ENCODE measurements at regions not wholly inside any gene's neighbourhood (a gene's known extent, or its start where the extent isn't known, plus 50 kb on each side); places are given as distances from the start of the nearest gene placed in this dataset.

DNA sequence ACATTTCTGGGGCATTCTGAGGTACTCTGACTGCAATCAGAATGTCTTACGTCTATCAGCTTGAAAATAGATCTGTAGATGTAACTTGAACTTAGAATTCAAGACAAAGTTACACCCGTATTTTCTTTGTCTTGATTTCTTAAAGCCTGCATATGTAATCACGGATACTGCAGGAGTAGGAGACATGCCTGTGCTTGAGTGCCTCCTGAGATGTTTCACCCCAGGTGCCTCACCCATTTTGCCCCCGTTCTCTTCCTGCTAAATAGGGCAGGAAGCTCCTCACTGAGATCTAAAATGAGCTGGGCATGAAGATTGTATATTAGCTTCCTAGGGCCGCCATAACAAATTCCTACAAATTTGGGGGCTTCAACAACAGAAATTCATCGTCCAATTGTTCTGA is 131.9 kb downstream of the RDH14 start:
- Histone ChIP-seq H3K27me3 (ENCODE audit: insufficient read depth) (no peaks in the 10 kb centered on the region), H3K36me3 (ENCODE audit: insufficient read depth) (no peaks in the 10 kb centered on the region), H3K4me3 (no peak overlapping the region), H4K20me1 (replicated peaks; ENCODE audit: insufficient read depth) (no peaks in the 10 kb centered on the region), H3K9me2 (ENCODE audit: insufficient read depth) (peaks cover 15% of the 10 kb centered on the region; the same call in 1 of the 2 replicates), H2AFZ (no peak overlapping the region), H3K4me1 (ENCODE audit: insufficient read depth) (no peaks in the 10 kb centered on the region), H3F3A (replicated peaks; ENCODE audit: low read depth) (no peaks in the 10 kb centered on the region), H3K4me2 (no peak overlapping the region), H3K79me2 (replicated peaks; ENCODE audit: insufficient read depth) (no peaks in the 10 kb centered on the region), H3K27ac (ENCODE audit: low read depth) (no peak overlapping the region)
- Mint-ChIP-seq H3K4me3 (no peak overlapping the region), H3K9me3 (no peaks in the 10 kb centered on the region), H3K4me1 (peaks cover 4% of the 10 kb centered on the region; the same call in 1 of the 3 replicates), H3K27ac (no peak overlapping the region), H3K27me3 (ENCODE audit: insufficient read depth, low read depth, poor library complexity) (no peaks in the 10 kb centered on the region), H3K36me3 (ENCODE audit: low read depth) (no peaks in the 10 kb centered on the region)
- ATAC-seq (no peak), DNase-seq (ENCODE audit: low spot score) (no peak)
- TF ChIP-seq, protein P1, sequence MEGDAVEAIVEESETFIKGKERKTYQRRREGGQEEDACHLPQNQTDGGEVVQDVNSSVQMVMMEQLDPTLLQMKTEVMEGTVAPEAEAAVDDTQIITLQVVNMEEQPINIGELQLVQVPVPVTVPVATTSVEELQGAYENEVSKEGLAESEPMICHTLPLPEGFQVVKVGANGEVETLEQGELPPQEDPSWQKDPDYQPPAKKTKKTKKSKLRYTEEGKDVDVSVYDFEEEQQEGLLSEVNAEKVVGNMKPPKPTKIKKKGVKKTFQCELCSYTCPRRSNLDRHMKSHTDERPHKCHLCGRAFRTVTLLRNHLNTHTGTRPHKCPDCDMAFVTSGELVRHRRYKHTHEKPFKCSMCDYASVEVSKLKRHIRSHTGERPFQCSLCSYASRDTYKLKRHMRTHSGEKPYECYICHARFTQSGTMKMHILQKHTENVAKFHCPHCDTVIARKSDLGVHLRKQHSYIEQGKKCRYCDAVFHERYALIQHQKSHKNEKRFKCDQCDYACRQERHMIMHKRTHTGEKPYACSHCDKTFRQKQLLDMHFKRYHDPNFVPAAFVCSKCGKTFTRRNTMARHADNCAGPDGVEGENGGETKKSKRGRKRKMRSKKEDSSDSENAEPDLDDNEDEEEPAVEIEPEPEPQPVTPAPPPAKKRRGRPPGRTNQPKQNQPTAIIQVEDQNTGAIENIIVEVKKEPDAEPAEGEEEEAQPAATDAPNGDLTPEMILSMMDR (conservative IDR thresholded peaks at IDR 0.05; ENCODE audit: low read depth in 2 of 2) = no peak
- no peak for TF ChIP-seq JUNB (IDR thresholded peaks at IDR 0.05; ENCODE audit: unreplicated experiment)
- no peak for TF ChIP-seq ZNF462 (CRISPR knock-in tag; IDR thresholded peaks at IDR 0.05)
- TF ChIP-seq STAT1 (IDR thresholded peaks at IDR 0.05; ENCODE audit: unreplicated experiment) = no peak
- no peak for TF ChIP-seq EZH2phosphoT487 (IDR thresholded peaks at IDR 0.05; ENCODE audit: unreplicated experiment)
- TF ChIP-seq, protein P2, sequence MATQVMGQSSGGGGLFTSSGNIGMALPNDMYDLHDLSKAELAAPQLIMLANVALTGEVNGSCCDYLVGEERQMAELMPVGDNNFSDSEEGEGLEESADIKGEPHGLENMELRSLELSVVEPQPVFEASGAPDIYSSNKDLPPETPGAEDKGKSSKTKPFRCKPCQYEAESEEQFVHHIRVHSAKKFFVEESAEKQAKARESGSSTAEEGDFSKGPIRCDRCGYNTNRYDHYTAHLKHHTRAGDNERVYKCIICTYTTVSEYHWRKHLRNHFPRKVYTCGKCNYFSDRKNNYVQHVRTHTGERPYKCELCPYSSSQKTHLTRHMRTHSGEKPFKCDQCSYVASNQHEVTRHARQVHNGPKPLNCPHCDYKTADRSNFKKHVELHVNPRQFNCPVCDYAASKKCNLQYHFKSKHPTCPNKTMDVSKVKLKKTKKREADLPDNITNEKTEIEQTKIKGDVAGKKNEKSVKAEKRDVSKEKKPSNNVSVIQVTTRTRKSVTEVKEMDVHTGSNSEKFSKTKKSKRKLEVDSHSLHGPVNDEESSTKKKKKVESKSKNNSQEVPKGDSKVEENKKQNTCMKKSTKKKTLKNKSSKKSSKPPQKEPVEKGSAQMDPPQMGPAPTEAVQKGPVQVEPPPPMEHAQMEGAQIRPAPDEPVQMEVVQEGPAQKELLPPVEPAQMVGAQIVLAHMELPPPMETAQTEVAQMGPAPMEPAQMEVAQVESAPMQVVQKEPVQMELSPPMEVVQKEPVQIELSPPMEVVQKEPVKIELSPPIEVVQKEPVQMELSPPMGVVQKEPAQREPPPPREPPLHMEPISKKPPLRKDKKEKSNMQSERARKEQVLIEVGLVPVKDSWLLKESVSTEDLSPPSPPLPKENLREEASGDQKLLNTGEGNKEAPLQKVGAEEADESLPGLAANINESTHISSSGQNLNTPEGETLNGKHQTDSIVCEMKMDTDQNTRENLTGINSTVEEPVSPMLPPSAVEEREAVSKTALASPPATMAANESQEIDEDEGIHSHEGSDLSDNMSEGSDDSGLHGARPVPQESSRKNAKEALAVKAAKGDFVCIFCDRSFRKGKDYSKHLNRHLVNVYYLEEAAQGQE (IDR thresholded peaks at IDR 0.05; ENCODE audit: unreplicated experiment) = no peak
- no peak for TF ChIP-seq POLR2AphosphoS5 (IDR thresholded peaks at IDR 0.05; ENCODE audit: low read depth)
- TF ChIP-seq ETS1 (IDR thresholded peaks at IDR 0.05) = no peak
- TF ChIP-seq ZNF331 (CRISPR knock-in tag; IDR thresholded peaks at IDR 0.05; ENCODE audit: low read depth) = no peak
- TF ChIP-seq EZH2 (IDR thresholded peaks at IDR 0.05; ENCODE audit: low read depth, unreplicated experiment) = no peak
- no peak for TF ChIP-seq CREB1 (CRISPR knock-in tag; IDR thresholded peaks at IDR 0.05; ENCODE audit: low read depth)
- TF ChIP-seq ZNF114 (CRISPR knock-in tag; IDR thresholded peaks at IDR 0.05) = no peak
- TF ChIP-seq NANOG (IDR thresholded peaks at IDR 0.05; ENCODE audit: borderline replicate concordance) = no peak
